Activated CD4-positive, CD25-positive, alpha-beta regulatory T cell treated with anti-CD3 and anti-CD28 coated beads, Interleukin-2, amount 50 U/mL, for 24 hours (primary cell): ENCODE measurements at regions not wholly inside any gene's neighbourhood (a gene's known extent, or its start where the extent isn't known, plus 50 kb on each side); places are given as distances from the start of the nearest gene placed in this dataset.

Experiments used
- ATAC-seq, 2 donors: fragments of 150-1000 bp; cut with Tn5 transposase; one replicate each; pipeline ENCODE4 v1.10.0; 2021; ENCODE audit warnings: mild to moderate bottlenecking in 1 of 2, moderate library complexity in 1 of 2

DNA sequence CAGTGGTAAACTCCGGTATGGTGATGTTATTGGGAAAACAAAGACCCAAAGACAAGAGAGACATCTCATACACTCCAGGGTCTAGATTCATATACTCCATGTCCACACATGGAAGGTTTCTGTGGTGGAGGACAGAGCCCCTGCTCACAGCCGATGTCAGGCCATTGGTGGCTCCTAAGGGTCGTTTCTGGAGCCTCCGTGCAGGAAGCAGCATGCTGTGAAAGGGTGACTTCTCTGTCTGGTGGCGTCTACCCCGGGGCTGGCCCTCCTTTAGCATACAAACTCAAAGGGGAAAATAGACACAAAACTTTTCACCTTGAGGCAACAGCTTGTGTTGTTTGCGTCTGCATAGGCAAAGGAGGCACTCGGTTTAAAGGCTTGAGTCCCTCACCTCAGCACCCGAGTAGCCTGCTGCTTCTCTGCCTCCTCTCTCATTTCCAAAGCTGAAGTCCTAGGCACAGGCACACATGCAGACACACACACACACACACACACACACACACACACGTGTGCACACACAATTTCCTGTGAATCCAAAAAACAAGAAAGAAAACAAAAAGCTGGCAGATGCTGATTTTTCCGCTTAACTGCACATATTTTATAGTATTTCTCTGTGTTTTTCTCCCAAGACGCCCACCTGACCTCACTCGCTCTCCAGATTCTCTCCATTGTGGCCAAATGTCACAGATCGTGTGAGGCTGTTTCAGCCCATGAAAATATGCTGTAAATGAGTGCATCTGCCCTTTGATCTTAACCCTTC lies 601.4 kb upstream of the MGMT start:
- no peak for ATAC-seq

DNA sequence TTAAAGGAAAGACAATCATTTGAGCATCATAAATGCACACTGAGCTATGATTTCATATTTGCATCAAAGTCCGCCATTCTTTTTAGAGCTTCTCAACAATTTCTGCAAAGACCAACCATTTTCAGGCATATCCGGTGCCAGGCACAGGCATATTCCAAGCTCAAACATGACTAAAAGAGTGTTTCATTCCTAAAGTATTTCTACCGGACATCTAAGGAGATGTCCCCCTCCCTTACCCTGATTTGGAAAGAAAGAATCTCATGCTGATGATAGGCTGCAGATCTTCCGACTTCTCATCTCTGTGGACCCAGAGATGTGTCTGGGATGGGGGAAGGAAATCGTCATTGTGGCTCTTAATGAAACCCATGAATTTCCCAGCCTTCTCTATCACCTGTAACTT lies 600.5 kb upstream of the MGMT start:
- ATAC-seq: no peak

DNA sequence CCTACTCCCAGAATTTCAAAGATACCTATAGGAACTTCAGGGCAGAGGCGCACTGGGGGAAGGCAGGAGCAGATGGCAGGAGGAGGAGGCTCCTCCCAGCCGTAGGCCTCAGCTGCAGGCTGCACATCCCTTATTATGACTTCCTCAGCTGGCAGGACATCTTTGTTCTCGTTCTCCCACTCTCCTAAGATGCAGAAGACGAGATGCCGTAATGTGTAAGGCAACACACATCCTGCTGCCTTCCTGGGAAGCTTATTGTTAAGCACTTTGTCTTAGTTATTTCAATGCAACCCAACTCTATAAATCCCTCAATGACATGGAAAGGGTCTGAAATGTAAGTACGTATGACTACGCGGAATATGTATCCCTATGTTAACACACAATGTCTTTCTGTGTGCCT lies 599.8 kb upstream of the MGMT start:
- no peak for ATAC-seq

DNA sequence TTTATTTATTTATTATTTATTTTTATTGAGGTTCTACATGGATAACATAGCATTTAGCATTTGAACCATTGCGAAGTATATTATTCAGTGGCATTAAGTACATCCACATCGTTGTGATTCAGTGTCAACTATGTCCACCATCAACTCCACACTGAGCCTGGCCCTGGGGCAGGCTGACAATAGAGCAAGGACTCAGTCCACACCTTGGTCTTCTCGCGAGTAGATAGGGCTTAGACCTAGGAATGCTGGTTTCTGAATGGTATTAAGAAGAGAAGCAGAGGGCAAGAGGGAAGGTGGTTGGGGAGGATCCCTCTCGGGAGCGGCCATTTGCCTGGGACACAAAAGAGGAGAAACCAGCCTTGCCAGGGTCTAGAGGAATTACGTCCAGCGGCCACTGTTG lies 599.2 kb upstream of the MGMT start:
- ATAC-seq: no peak

DNA sequence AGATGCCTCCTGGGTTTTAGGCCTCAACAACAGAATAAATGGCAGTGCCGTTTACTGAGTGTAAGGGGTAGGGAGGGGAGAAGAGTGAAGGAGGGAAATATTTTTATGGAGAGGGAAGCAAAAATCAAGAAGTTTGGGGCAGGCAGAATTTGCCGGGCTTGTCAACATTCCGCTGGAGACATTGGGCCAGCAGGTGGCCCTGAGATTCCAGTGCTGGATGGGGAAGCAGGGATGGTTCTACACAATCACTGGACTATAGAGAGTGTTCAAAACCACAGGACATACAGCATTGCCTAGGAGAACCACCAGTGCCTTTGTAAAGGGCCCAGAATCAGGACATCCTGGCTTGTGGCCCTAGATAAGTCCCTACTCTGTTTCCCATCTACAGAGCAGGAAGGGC lies 598.6 kb upstream of the MGMT start:
- no peak for ATAC-seq

DNA sequence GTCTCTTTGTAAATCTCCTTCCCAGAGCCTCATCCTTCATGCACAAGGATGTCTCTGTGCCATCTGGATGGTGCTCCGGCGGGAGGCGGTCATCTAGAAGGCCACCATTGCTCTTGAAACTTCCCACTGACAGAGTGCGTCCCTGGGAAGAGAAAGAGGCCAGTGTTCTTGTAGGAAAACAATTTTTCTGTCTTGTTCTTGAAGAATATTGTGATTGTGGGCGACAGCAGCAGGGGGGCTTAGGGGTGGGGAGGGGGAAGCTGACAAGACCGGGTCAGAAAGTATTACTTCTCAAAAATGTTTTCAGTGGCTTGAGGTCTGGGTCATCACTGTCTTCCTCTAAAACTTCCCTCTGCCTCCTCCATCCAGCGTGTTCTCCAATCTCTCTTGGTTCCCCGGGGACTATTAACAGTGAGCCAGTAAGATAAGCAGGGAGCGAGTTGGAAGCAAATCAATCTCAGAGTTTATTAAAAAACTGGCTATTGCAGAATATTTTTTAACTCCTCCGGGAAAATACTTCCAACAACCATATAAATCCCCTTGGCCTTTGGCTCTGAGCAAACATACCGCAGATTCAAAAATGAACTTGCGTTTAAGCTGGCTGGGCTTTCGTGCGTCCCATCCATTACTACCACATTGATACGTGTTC lies 597.8 kb upstream of the MGMT start:
- ATAC-seq: no peak

DNA sequence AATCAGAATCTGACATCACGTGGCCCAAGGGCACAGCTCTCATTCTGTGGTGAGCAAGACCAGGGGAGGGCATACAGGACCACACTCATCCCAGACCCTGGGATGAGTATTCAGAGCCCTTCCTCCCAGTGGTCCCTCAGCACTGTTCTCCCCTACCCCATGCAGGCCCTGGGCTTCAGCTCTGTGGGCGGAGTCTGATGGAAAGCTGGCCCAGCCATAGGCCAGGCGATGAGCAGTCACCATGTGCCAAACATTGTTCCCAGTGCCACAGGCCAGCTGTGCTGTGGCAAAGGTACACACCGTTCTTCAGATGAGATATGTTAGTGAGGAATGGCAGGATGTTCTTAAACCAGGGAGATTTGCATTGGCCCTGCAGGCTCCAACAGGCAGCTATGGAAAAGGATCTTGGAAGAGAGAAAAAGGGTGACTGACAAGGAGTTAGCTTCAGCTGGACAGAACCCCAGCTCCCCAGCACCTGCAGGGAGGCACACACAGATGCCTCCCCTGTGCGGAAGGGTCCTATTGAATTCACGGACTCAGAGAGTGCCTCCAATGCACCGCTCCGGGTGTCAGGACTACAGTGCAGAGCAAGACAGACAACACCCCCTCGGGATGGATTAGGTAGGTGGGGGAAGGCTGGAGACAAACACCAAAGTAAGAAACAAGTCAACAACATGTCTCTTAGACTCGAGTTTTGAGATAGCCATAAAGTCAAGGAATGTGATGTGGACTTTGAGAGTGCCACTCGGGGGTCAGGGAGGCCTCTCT lies 596.0 kb upstream of the MGMT start:
- ATAC-seq: no peak

DNA sequence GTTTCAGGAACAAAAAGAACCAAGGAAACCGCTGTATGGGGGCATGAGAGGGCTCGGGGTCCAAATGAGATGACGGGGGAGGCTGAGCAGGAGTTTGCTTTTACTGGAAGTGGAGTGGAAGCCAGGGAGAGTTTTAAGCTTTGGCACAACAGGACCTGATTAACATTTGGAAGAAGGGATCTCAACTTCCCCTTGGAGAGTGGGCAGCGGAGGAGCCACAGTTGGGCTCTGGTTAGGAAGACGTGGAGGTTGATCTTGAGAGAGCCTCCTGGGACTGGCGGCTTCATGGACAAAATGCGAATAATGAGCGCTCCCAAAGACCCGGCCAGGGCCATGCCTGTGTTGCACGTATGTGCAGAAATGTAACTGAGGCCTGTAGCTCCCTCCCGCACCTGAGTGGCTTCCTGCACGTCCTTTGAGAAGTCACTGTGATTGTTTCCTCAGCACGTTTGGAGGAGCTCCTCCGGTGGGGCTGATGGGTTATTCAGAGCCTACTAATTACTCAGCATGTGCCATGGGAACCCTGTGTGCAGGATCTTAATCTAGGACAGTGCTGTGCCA lies 595.3 kb upstream of the MGMT start:
- no peak for ATAC-seq

DNA sequence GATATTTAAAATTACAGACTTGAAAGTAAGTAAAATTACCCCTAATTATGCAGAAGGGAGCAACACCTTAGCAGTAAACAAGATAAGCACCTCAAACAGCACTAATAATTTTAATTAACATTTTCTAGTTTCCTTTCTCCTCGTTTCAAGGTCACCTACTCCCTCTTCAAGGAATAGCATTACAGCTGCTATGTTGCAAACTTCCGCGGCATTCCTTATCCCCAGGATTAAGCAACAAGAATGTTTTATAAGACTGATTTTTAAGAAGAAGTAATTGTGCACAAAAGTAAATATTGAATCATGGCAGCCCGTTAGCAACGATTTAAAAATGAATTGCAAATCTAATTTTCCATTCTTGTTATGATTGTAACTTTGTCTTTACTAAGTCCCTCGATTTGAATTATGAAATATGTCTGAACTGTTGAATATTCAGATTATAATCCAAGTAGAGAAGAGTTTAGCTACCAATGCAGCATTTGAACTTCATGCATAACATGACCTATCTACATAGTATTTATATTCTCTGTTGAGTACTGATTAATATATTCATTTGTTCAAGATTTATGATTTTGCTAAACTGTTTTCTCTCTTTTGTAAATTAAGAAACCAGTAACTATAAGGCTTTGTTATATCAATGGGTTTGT lies 593.5 kb upstream of the MGMT start:
- ATAC-seq: no peak

DNA sequence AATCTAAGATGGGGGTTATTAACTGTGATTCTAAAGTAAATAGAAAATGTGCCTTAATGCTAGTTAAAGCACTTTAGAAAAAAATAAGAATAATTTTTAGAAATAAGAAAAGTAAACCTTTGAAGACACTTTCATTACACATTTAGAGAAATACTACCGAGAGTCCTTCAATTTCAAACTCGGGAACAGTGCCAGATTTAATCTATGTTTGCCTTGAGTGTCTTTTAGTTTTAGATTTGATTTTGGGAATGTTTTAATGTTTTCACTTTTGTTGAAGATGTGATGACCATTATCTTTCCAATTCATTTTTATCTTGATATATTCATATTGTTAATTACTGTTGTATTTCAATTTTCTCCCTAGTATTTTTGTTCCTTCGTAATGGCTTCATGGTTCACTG lies 592.7 kb upstream of the MGMT start:
- ATAC-seq: no peak

DNA sequence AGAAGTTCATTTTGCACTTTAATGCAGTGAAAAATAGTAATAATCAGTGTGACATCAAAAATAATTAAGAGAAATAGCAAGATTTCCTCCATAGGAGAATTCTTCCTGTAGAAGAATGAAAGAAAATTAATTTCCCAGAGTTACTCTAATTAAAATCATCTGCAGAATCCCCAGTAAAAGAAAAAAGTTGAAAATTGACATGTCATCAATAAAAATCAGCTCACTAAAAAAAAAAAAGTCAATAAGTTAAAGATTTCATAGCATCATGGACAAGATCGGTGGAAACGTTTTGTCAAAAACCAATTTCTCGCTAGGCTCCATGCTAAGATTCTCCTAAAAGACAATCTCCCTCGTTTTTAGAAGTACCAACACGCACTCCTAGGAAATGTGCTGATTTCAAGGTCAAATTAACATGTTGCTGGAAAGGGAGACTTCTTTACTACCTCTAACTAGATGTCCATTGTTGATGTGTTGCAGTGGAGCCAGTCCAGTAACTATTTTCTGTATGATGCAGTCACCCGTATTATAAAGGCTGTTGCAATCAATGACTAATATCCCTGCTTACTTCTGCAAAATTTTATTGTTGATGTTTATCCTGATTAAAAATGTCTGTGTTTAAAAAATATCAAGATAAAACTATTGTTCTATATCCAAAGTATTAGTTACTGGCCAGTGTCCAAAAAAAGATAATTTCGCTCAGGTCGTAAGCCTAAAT lies 591.9 kb upstream of the MGMT start:
- no peak for ATAC-seq

DNA sequence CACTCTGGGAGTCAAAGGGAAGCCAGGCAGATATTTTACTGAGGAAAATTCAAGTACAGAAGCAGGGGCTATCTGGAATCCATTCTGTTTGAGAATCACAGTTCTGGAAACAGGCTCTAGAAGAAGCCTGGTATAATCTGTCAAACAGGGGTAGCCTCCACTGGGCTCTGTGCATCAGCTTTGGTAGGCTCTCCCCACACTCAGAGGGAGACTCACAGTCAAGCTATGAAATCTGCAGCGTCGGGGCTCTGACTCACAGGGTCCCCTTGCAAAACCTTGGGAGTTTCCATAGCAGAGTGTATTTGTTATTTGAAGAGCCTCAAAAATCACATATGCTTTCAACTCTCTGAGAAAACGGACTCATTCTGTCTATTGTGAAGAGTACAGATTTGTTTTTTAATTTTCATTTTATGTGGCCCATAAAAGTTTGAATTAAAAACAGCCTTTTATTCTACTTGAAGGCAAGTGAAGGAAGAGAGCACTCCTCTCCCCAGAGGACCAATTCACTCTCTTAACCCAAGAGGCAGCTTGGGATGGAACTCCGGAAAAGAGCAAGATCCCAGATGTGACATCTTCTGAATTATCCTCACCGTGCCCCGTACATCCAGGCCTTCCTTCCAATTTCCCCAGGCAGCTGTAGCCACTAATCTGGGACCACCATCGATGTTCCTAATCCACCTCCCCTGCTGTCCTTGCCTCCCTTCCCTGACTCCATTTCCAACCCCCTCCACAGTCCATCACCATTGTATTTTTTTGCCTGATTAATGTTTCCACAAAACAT lies 590.9 kb upstream of the MGMT start:
- ATAC-seq: no peak

DNA sequence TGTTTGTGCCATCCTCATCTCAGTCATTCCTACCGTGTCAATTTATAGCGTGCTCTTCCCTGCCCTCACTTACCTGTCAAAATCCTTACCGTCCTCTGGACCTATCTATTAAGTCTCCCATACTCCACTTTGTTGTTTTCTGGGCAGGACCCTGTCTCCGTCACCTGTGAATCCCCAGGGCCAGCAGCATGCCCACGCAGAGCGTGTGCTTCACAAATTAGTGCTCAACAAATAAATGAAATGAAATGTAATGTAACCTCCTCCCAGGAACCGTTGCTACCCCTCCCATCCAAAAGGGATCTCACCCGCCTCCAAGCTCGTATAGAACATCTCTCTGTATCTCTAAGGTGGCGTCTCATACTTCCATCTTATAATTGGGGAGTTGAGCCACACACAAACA lies 589.9 kb upstream of the MGMT start:
- ATAC-seq: no peak

DNA sequence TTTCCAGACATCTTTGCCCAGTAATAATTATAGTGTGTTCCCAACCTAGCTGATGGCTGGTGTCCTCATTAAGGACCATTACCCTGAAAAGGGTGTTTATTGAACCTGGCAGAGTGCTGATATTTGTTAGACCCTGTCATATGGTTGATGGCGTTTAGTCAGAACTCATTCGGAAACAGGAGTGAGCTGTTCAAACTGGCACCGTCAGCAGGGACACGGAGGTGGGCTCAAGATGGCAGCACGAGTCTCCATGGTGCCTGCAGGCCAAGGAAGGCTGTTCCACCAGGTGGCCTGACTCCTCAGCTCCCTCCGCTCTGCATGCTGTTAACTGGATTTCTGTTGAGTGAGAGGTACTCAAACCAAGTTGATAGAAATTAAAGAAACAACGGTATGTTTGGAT lies 589.1 kb upstream of the MGMT start:
- no peak for ATAC-seq

DNA sequence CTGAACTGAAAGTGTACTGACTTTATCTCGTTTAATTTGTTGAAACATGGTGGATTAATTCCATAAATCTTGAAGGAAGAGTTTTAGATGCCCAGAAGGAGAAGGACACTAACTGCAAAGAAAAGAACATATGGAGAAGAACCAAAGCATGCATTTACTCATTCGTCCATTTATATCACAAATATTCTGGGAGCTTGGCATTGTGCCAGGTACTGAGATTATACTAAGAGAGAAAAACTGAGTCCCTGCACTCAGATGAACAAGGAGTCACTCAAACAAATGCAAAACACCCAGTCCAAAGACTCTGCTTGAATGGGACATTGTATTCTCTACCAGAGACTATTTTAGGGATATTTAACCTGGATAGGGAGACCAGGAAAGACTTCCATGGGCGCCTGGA lies 588.0 kb upstream of the MGMT start:
- no peak for ATAC-seq

DNA sequence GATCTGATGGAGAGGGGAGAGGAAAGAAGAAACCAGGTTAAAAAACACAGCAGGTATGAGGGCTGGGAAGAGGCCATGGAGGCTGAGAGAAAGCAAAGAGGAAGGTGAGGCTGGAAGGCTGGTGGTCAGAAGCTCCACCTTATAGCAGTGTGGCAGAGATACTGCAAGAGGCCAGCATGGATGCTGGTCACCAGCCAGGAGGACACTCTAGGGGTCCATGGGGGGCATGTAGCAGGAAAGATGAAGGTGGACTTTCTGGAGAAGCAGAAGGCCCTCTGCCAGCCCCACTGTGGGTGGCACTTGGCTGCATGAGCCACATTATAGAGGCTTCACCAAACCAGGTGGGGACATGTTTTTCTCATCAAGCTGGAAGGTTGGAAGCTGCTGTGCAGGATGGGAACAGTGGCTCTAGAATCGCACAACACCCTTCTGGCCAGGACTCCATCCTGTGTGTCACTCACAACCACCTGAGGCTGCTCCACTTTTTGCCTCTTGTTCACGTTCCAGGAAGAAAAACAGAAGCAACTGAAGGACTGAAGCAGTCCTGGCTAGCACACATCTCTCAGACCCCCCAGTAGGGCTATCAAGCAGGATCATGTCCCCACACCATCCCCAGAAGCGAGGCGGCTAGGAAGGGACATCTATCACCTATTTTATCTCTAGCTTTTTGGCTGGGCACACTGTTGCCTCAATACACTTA lies 587.5 kb upstream of the MGMT start:
- no peak for ATAC-seq

DNA sequence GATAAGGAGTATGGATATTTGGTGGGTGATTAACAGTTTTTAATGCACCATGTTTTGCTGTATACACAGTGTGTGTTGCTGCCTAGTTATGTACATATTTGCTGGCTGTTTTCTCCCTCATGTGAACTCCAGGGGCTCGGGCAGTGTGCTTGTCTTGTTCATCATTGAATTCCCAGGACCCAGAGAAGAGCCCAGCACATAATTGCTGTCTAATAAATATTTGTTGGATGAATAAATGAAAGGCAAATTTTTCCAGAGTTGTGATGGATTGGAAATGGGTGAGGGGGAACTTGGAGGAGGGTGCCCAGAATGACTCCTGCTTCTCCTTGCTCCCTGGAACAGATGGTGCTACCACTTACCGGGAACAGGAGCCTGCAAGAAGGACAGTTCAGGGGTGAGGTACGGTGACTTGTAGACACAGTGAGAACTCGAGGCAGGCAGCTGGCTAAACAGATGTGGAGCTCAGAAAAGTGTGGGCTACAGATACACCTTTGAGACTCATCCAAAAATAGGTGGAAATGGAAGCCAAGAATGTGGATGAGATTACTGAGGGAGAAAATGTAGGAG lies 586.8 kb upstream of the MGMT start:
- no peak for ATAC-seq

DNA sequence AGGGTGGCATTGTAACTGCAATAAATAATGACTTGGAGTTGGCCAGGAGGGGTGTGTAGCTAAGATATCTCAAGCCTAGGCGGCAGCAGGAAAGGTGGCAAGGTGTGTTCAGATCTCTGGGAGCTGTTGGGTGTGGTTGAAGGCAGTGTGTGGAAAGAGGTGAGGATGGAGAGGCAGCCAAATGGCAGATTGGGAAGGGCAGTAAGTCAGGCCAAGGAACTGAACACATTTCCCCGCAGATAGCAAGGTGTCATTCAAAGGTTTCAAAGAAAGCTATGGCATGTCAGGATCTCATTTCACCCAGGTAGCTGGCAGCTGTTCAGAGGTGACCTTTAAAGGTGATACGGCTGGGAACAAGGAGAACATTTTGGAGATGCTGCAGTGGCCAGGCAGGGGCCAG lies 586.0 kb upstream of the MGMT start:
- no peak for ATAC-seq

DNA sequence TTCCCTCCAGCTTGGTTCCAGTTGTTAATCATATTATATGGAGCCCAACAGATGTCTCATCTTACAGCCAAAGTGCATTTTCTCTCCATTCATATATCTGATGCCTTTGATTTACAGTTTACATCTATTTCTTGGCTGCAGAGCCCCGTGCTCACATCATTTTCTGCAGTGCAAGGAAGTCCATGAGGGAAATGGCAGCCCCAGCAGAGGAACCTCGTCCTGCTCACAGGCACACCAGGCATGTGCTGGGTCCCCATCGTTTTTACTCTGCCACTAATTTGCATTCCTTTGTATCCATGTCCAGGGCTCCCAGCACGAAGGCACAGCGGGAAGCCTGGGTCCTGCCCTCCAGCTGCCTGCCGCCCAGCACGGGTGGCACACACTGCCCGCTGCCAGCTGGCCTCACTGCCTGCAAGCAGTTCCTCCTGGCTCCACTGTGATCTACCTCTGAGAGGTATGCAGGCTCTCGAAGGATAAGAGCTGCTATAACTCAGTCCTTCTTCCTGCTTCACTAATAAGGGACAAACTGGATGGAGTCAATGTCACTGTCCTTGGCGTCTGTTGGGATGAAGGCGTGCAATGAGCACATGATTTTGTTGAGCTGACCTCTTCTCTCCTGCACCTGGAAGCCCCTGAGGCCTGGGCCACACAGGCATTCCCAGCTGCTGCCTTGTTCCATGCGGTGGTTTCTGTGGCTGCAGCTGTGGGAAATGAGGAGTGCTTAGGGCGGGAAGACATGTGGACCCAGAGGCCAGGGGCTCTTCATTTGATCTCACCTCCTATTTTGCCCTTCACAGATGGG lies 583.6 kb upstream of the MGMT start:
- no peak for ATAC-seq

DNA sequence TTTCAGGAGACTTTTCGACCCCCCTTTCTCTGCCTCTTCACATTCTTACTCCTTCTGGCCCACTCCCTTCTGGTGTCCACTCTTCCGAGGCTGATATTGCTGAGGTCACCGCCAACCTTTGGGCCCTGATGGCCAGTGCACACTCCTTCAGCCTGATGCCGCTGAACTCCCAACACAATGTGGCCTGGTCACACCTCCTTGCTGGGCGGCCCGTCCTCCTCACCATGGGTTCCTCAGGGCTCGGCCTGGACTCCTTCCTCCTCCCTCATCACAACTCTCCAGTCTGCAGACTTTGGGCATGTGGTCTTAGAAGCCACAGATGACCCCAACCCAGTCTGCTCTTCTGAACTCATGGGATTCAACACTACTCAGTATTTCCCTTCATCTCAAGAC lies 583.0 kb upstream of the MGMT start:
- ATAC-seq: no peak
